ENCODE measurements at regions not wholly inside any gene's neighbourhood (a gene's known extent, or its start where the extent isn't known, plus 50 kb on each side); places are given as distances from the start of the nearest gene placed in this dataset.

- H3K4me1 ChIP-seq (ENCODE audit: insufficient read depth, low read length): peaks cover 76% of the 10 kb centered on the region
- H3K4me2 ChIP-seq (ENCODE audit: low read depth, low read length): no peak overlapping the region
- H3K79me2 ChIP-seq (ENCODE audit: insufficient read depth, low read length): peaks cover 4% of the 10 kb centered on the region
- H3K36me3 ChIP-seq (replicated peaks in 1 of 2; ENCODE audit: control insufficient read depth in 1 of 2, insufficient read depth in 2 of 2, low read length in 2 of 2): no peaks in the 10 kb centered on the region; a peak in 1 of 5 replicates
- intact Hi-C loops (cut with micrococcal nuclease; ENCODE audit: unreplicated experiment) (loop anchor here (2.0 kb wide), 1 partner anchor 92 kb away; no protein-coding TSS in a partner anchor), in situ Hi-C loops (cut with HindIII; ENCODE audit: extremely low pct_ligation_motif_present, low pct_unique_long_range_greater_than_20kb) (no loop called here)
- H3K27me3 ChIP-seq (ENCODE audit: control insufficient read depth in 1 of 2, insufficient read depth in 2 of 2, low read length in 2 of 2): no peaks in the 10 kb centered on the region
- no peak for ATAC-seq
- H3K4me3 ChIP-seq (replicated peaks in 1 of 3; ENCODE audit: insufficient read depth in 1 of 3, low read depth in 2 of 3, low read length in 3 of 3): no peak overlapping the region
- peak overlapping the region; percentile 87 for H3K27ac ChIP-seq (ENCODE audit: extremely low read length, insufficient read depth, low read length)
- CTCF ChIA-PET (ENCODE audit: low intra/inter-chr PET ratio, low total read pairs): no interaction called here
- BruUV-seq (replicated peaks): no TSS peak
- H3K9me3 ChIP-seq (ENCODE audit: low read length): no peaks in the 10 kb centered on the region
- no peak for DNase-seq (ENCODE audit: low spot score)
- no peak overlapping the region for H2AFZ ChIP-seq (ENCODE audit: low read length)
- POLR2A ChIA-PET: interaction anchor here (2.1 to 4.5 kb wide), 8 partner anchors 8 to 186 kb away, joined by 6 to 48 read pairs (median 11); partner anchors contain the start of gene ERRFI1
- H4K20me1 ChIP-seq (ENCODE audit: insufficient read depth, low read length): no peaks in the 10 kb centered on the region
- FAIRE-seq: no peak
- WGBS (ENCODE audit: low lambda C conversion rate): 94% methylated on average over 9 of the region's 9 CpGs
- peak overlapping the region; percentile 52; the same call in 1 of the 2 replicates for H3K9ac ChIP-seq (ENCODE audit: insufficient read depth, low read depth, low read length)
- TF ChIP-seq ZNF280B (CRISPR knock-in tag; IDR thresholded peaks at IDR 0.05; ENCODE audit: borderline replicate concordance) (peak; percentile 24; the same call in 1 of the 2 replicates), ZBTB33 (CRISPR knock-in tag; IDR thresholded peaks at IDR 0.05) (0 out of 2 replicates have a peak, but pooled peaks have one; percentile 5), ZBTB4 (CRISPR knock-in tag; IDR thresholded peaks at IDR 0.05; ENCODE audit: borderline replicate concordance) (0 out of 2 replicates have a peak, but pooled peaks have one; percentile 21), ZNF18 (CRISPR knock-in tag; IDR thresholded peaks at IDR 0.05; ENCODE audit: insufficient replicate concordance) (no peak), ZBTB49 (CRISPR knock-in tag; IDR thresholded peaks at IDR 0.05; ENCODE audit: borderline replicate concordance) (no peak), ZNF775 (CRISPR knock-in tag; IDR thresholded peaks at IDR 0.05; ENCODE audit: borderline replicate concordance) (no peak), MIER2 (CRISPR knock-in tag; IDR thresholded peaks at IDR 0.05) (no peak), MATR3 (CRISPR knock-in tag; IDR thresholded peaks at IDR 0.05) (no peak), FOXC1 (CRISPR knock-in tag; IDR thresholded peaks at IDR 0.05; ENCODE audit: borderline replicate concordance) (0 out of 2 replicates have a peak, but pooled peaks have one; percentile 52), IKZF4 (CRISPR knock-in tag; IDR thresholded peaks at IDR 0.05; ENCODE audit: borderline replicate concordance, low read depth, not compliant biosample characterization) (no peak), ZNF747 (CRISPR knock-in tag; IDR thresholded peaks at IDR 0.05; ENCODE audit: borderline replicate concordance) (no peak), ZFX (CRISPR knock-in tag; IDR thresholded peaks at IDR 0.05; ENCODE audit: low read depth) (no peak)
These were observed 104.8 kb upstream of the SLC45A1 start for GRCh38 chr1:8213136-8213535.
